ENCODE measurements at regions not wholly inside any gene's neighbourhood (a gene's known extent, or its start where the extent isn't known, plus 50 kb on each side); places are given as distances from the start of the nearest gene placed in this dataset.

GRCh38 chr7:54689394-54690049 lies 69.5 kb downstream of the SEC61G start (continued):
- no peak for TF ChIP-seq BCLAF1 (IDR thresholded peaks at IDR 0.05; ENCODE audit: borderline replicate concordance in 1 of 2, control insufficient read depth in 1 of 2, low read depth in 2 of 2, low read length in 1 of 2)
- no peak for TF ChIP-seq ZNF274 (IDR thresholded peaks at IDR 0.05; ENCODE audit: borderline replicate concordance, low read depth, low read length)
- no peak for TF ChIP-seq TGIF2 (CRISPR knock-in tag; IDR thresholded peaks at IDR 0.05)
- TF ChIP-seq, protein P1, sequence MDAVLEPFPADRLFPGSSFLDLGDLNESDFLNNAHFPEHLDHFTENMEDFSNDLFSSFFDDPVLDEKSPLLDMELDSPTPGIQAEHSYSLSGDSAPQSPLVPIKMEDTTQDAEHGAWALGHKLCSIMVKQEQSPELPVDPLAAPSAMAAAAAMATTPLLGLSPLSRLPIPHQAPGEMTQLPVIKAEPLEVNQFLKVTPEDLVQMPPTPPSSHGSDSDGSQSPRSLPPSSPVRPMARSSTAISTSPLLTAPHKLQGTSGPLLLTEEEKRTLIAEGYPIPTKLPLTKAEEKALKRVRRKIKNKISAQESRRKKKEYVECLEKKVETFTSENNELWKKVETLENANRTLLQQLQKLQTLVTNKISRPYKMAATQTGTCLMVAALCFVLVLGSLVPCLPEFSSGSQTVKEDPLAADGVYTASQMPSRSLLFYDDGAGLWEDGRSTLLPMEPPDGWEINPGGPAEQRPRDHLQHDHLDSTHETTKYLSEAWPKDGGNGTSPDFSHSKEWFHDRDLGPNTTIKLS (IDR thresholded peaks at IDR 0.05; ENCODE audit: borderline replicate concordance, low read depth): no peak
- no peak for TF ChIP-seq MEF2A (IDR thresholded peaks at IDR 0.05; ENCODE audit: control insufficient read depth, low read depth, low read length)

Data from K562 (cell line).